Hematopoietic multipotent progenitor cell treated with erythropoietin and hydrocortisone succinate and interleukin-3 and kit ligand, for 6 days (in vitro differentiated cells): ENCODE measurements at regions not wholly inside any gene's neighbourhood (a gene's known extent, or its start where the extent isn't known, plus 50 kb on each side); places are given as distances from the start of the nearest gene placed in this dataset.
"Not testable (repeated sequence)": the region's sequence is repeated elsewhere in the genome, so short reads cannot be mapped to it uniquely, and the experiment has no call there.

Source experiments
- DNase-seq: peaks from one replicate; pipeline ENCODE4 v3.0.0-alpha.2; 2015

GRCh38 chr1:242610209-242610608 lies 85.7 kb upstream of the PLD5 start:
- no peak for DNase-seq

- DNase-seq, result no peak
Measured at GRCh38 chr1:242605521-242605920, 81.0 kb upstream of the PLD5 start.

- DNase-seq, result no peak
Measured at GRCh38 chr1:242602001-242602400, 77.5 kb upstream of the PLD5 start.

DNA sequence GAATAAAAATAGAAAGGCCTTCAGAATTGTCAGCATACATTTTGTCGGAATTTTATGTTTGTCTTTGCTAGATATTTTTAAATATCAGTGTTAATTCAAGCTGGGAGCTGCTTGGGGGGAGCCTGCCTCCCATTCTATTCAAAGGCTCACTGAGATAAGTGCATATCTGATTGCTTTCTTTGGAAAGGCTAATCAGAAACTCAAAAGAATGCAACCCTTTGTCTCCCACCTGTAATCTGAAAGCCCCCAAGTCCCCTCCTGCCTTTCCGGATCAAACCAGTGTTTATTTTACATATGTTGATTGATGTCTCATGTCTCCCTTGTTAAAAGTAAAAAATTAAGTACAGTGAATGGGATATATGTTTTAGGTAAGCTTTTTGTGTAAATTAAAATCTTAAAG lies 69.3 kb upstream of the PLD5 start:
- DNase-seq, result not testable (repeated sequence)

DNA sequence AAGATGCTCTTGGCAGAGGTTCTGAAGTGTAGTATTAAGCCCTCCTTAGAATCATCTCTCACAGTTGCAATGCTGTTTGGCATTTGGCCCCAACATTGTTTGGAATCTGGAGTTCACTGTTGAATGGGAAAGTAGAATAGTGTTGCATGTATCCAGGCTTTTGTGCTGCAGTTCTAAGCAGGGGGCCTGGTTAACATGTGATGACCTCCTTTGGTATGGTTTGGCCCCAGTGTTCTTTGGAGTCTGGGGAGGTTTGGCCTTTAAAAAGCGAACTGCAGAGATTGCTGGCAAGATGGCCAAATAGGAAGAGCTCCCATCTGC lies 61.8 kb upstream of the PLD5 start:
- DNase-seq, result no peak

GRCh38 chr1:242585616-242586359 lies 61.3 kb upstream of the PLD5 start:
- DNase-seq, result no peak

- DNase-seq, result no peak
Measured at GRCh38 chr1:242582669-242583068, 58.2 kb upstream of the PLD5 start.

GRCh38 chr1:242579528-242580235 lies 55.2 kb upstream of the PLD5 start:
- DNase-seq, result no peak
